Mucosa of gallbladder (tissue), 1 donor: ENCODE measurements at regions not wholly inside any gene's neighbourhood (a gene's known extent, or its start where the extent isn't known, plus 50 kb on each side); places are given as distances from the start of the nearest gene placed in this dataset.
A peak's percentile ranks its signal among the peaks of the same experiment; 100 is the strongest.

Experiments
- DNase-seq: peaks from one replicate; pipeline ENCODE4 v3.0.0-alpha.2; 2020; ENCODE audit warnings: low spot score
- donor health status: DM: no; HTN: no; CAD: no.

- no peak for DNase-seq
Measured at GRCh38 chr2:133718688-133719201, 150.5 kb upstream of the NCKAP5 start.

DNA sequence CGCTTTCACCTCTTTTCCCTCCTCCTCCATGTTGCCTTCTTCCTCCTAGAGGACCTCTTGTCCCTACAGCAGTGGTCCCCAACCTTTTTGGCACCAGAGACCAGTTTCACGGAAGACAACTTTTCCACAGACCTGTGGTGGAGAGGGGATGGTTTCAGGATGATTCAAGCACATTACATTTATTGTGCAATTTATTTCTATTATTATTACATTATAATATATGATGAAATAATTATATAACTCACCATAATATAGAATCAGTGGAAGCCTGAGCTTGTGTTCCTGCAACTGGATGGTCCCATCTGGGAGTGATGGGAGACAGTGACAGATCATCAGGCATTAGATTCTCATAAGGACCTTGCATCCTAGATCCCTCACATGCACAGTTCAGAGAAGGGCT, 152.2 kb upstream of the NCKAP5 start:
- no peak for DNase-seq

- DNase-seq, result no peak
Measured at GRCh38 chr2:133721118-133721517, 152.9 kb upstream of the NCKAP5 start.

DNA sequence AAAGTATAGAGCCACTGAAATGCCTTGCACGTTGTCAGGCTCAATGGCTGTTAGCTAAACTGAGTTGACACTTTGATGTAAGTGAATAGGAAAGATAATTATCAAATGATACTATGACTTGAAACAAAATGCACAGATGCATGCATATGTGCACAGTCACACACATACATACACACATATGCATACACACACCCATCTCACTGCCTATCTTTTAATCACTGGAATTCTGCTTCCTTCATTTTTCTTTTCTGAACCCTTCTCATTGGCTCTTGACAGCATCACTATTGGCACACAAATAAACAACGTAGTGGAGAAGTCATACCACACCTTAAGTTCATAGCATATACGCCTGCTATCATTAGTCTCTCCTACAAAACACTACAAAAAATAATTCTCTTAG, 154.9 kb upstream of the NCKAP5 start:
- no peak for DNase-seq

GRCh38 chr2:133726973-133727372, 158.7 kb upstream of the NCKAP5 start:
- DNase-seq, result no peak

DNA sequence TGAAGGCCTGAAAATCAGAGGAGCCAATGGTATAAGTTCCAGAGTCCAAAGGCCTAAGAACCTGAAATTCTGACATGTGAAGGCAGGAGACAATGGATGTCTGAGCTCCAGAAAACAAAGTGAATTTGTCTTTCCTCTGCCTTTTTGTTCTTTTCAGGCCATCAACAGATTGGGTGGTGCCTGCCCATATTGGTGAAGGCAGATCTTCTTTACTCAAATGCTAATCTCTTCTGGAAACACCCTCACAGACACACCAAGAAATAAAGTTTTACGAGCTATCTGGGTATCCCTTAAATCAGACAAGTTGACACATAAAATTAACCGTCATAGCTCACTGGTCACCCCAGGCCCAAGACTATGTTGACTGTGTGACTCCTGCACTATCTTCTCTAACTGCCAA, 163.8 kb upstream of the NCKAP5 start:
- DNase-seq, result no peak

DNA sequence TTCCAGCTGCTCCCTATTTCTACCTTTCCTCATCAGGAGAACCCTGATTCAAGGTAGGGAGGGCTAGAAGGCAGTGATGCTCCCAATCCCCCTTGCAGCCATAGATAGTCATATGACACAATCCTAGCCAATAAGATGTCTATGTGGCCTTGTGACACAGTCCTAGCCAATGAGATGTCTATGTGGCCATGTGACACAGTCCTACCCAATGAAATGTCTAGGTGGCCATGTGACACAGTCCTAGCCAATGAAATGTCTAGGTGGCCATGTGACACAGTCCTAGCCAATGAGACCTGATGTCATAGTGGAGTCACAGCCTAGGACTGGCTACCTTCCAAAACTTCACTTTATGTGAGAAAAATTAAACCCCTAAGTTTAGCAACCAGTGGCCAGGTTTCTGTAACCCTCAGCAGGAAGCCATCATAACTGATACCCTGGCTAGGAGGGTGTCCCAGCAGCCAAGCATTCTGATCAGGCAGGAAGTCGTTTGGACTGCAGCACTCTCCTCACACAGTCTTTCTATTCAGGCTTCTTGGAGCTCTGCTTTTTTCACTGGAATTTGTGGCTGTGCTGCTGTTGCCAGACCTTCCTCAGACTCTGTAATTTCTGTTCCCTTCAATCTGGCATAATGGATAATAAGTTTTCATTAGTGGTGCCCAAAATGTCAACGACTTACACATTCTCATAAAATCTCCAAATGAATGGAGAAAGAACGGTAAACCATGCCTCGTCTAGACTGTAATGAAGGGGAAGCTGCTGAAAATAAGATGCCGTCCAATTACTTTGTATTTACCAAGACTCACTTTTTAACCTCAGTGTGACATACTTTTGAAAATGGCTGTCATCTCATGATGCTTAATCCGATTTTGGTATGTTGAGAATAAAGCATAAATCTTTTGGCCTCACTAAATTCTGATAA, 165.0 kb upstream of the NCKAP5 start:
- DNase-seq, result no peak

GRCh38 chr2:133733901-133734255, 165.6 kb upstream of the NCKAP5 start:
- DNase-seq, result no peak

DNA sequence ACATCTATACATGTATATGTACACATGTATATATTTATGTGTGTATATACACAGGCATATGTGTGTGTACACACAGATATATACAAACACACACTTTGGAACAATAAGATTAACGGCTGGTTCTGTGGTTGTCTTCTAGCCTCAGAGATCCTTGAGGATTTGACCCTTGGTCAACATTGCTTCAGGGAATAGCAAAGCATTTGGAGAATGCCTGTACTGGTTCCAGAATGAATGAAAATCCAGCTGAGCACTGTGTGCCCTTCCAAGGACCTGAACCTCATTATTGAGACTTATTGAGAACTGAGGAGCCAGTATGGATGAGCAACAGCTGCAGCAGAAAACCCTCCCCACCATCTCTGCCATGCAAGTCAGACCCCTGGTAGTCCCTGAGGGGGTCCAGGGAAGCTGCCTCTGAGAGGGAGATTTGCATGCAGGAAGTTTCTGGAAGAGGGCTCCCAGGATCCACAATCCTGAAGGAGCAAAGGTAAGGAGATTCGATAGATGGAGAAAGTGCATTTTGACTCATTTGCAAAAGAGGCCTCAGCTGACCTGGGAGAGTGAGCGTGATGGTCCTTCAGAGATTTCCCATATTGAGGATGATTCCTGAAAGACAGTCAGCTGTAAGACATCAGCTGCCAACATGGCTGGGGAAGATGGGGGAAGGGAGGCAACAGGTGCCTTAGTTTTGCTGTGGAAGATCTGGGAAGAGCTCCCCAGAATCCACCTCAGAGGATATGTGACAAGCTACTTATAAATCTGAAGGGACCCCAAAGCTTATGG, 166.6 kb upstream of the NCKAP5 start:
- DNase-seq, result no peak

- no peak for DNase-seq
Measured at GRCh38 chr2:133736674-133737073, 168.4 kb upstream of the NCKAP5 start.

DNA sequence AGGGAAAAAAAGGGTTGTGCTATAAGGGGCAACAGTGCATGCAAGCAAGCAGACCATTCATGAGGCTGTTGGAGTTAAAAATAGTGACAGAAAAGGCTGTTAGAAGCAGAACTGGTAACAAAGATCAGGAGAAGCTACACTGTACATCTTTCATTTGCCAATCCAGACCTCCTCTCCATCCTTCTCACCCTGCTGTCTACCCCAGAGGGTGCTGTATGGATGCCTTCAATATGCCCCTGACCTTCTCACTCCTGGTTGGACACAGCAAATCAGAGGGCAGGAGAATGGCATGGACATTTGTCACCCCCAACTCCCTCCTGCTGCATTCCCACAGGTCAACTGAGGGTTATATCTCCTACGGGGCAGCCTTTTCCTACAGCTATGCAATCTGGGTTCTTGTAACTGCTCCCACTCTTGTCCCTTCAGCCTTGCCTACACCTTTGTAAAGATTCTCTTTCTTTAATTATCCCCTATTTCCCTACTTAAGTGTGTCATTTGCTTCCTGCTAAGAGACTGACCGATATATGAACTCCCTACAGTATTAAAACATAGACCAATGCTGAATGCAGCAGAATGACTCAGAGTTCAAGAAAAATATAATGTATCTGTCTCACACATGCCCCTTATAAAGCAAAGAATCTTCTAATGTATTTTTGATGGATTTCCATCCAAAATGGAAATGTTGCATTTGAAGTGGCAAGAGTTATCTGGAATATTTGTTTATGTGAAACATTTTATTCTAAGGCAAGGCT, 169.2 kb upstream of the NCKAP5 start:
- DNase-seq, result no peak

GRCh38 chr2:133739039-133739438, 170.8 kb upstream of the NCKAP5 start:
- DNase-seq, result no peak

- no peak for DNase-seq
Measured at GRCh38 chr2:133740500-133740899, 172.2 kb upstream of the NCKAP5 start.

GRCh38 chr2:133748007-133748700, 179.9 kb upstream of the NCKAP5 start:
- no peak for DNase-seq

DNA sequence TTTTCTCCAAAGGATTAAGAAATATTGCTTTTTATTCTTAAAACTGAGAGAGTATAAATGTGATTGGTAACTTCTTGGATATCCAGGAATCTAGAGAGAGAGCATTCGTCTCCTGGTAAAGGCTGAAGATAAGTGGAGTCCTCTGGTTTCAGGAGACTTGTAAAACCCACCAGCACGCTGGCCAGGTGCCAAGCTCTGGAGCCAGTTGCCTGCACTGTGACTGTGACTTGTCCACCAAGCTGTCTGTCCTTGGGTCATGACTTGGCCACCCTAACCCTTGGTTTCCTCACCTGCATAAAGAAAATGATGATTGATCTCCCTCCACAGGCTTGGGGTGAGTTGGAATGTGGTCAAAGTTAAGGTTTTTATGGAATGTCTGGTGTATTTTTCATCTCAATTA, 185.4 kb upstream of the NCKAP5 start:
- DNase-seq, result no peak

GRCh38 chr2:133755480-133756300, 187.4 kb upstream of the NCKAP5 start:
- DNase-seq, result no peak

GRCh38 chr2:133756833-133757232, 188.6 kb upstream of the NCKAP5 start:
- DNase-seq, result no peak

- no peak for DNase-seq
Measured at GRCh38 chr2:133760376-133760775, 192.1 kb upstream of the NCKAP5 start.

GRCh38 chr2:133765658-133766057, 197.4 kb upstream of the NCKAP5 start:
- DNase-seq, result peak; percentile 67

DNA sequence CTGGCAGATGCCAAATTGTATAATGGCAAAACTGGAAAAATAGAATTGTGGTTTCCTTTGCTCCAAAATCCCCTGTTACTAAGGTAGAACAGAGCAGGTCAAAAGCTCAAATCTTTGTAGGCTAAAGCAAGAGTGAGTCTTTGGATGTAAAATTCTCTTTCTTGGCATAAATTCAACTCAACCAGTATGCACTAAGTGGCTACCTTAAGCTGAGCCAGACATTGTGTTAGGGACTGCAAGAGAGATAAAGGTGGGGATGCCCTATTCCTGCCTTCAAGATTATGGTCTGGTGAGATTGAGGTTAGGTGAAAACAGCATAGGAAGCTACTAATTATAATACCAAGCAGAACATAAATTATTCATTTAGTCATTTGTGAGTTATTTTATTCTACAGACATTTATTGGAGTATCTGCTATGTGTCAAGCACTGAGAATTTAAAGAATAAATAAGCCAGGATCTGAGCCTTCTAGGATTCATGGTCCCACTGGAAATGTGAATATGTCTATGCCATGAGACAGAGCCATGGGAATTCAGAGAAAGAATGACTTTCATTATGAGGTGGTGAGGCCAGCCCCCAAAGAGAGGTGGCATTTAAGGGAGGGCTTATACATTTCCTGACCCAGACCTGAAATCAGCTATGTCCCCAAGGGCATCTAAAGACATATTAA, 198.0 kb upstream of the NCKAP5 start:
- no peak for DNase-seq
